Common myeloid progenitor, CD34-positive (primary cell): ENCODE measurements at regions not wholly inside any gene's neighbourhood (a gene's known extent, or its start where the extent isn't known, plus 50 kb on each side); places are given as distances from the start of the nearest gene placed in this dataset.

ENCODE experiments used
- CTCF ChIA-PET: fragments of 350-600 bp; sonication (Branson Sonifier 250); formaldehyde crosslinking; loops from one replicate; lab custom pipeline; 2021; ENCODE audit warnings: antibody characterized with exemption; lab: Charles Lee
- POLR2A ChIA-PET: fragments of 350-600 bp; sonication (Branson Sonifier 250); formaldehyde crosslinking; loops from one replicate; lab custom pipeline; 2021; ENCODE audit warnings: antibody characterized with exemption; lab: Charles Lee
- DNase-seq, 3 donors: peaks; one replicate each; pipeline versions ENCODE4 v3.0.0 to v3.0.0-alpha.2; 2013
- H3K27ac ChIP-seq, 2 experiments: 1 replicate in 1 of 2; 2 replicates in 1 of 2; pipeline ENCODE4 v1.7.0; 2013; ENCODE audit warnings: inconsistent platforms in 2 of 2, low read length in 2 of 2, mild to moderate bottlenecking in 2 of 2, low read depth in 1 of 2, moderate library complexity in 1 of 2; ENCODE audit not compliant: severe bottlenecking in 2 of 2, insufficient read depth in 1 of 2, poor library complexity in 1 of 2
- H3K27me3 ChIP-seq, 5 experiments: replicated peaks in 2 of 5; 1 replicate in 3 of 5; 2 replicates in 2 of 5; pipeline versions ENCODE4 v1.6.1 to v1.7.0; 2013; ENCODE audit warnings: low read length in 4 of 5, mild to moderate bottlenecking in 2 of 5, moderate library complexity in 2 of 5, inconsistent platforms in 1 of 5; ENCODE audit not compliant: insufficient read depth in 5 of 5, control insufficient read depth in 4 of 5
- H3K36me3 ChIP-seq, 4 experiments: 1 replicate in 2 of 4; 2 replicates in 2 of 4; pipeline versions ENCODE4 v1.6.1 to v1.7.0; 2013; ENCODE audit warnings: low read length in 3 of 4, control low read depth in 1 of 4, mild to moderate bottlenecking in 1 of 4; ENCODE audit not compliant: control insufficient read depth in 4 of 4, insufficient read depth in 4 of 4
- H3K4me1 ChIP-seq, 4 experiments: 1 replicate in 3 of 4; 2 replicates in 1 of 4; pipeline versions ENCODE4 v1.6.1 to v1.7.1; 2013; ENCODE audit warnings: low read length in 3 of 4, mild to moderate bottlenecking in 3 of 4, control low read depth in 1 of 4, inconsistent platforms in 1 of 4, moderate library complexity in 1 of 4; ENCODE audit not compliant: control insufficient read depth in 4 of 4, insufficient read depth in 4 of 4; ENCODE audit errors: control extremely low read depth in 1 of 4
- H3K4me3 ChIP-seq, 7 experiments: 1 replicate in 4 of 7; 2 replicates in 3 of 7; pipeline versions ENCODE4 v1.5.1 to v1.7.0; 2013; ENCODE audit warnings: mild to moderate bottlenecking in 7 of 7, low read length in 6 of 7, moderate library complexity in 6 of 7, inconsistent platforms in 2 of 7, low read depth in 2 of 7, control low read depth in 1 of 7; ENCODE audit not compliant: insufficient read depth in 4 of 7, control insufficient read depth in 1 of 7; ENCODE audit errors: extremely low read depth in 1 of 7
- H3K9me3 ChIP-seq, 5 experiments: 1 replicate in 4 of 5; 2 replicates in 1 of 5; pipeline versions ENCODE4 v1.6.1 to v1.7.1; 2013; ENCODE audit warnings: low read length in 4 of 5, mild to moderate bottlenecking in 2 of 5, inconsistent platforms in 1 of 5, low read depth in 1 of 5, moderate library complexity in 1 of 5; ENCODE audit not compliant: control insufficient read depth in 4 of 5, insufficient read depth in 2 of 5; ENCODE audit errors: control extremely low read depth in 1 of 5
- WGBS: methylation state at CpG from one replicate; pipeline ENCODE4 v1.1.5; 2013; ENCODE audit not compliant: insufficient coverage; 5-methylcytosine and 5-hydroxymethylcytosine counted together

DNA sequence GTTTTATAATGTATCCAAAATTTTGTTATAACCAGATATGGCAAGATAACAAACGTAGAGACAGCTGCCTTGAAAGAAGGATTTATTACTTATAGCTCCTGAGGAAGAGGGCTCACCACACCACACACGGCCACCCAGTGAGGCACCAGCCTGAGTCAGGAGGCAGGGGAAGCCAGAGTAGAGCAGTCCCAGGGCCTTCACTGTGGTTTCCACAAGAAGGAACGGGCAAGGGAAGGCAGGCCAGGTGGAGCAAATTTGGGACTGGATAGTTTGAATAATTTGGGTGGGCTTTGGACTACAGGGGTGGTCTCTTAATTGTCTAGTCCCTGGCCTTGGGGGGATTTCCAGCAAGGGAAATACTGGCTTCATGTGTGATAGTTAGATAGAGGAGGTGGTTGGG lies 72.5 kb downstream of the RRAGC start:
- Histone ChIP-seq H3K9me3 (peaks cover 0 to 3% (median under 1%) of the 10 kb centered on the region in 5 experiments), H3K27ac (no peak overlapping the region), H3K36me3 (no peaks in the 10 kb centered on the region), H3K4me3 (no peak overlapping the region), H3K27me3 (peaks cover 2 to 76% (median 24%) of the 10 kb centered on the region in 5 experiments), H3K4me1 (peaks cover 0 to 10% (median 0%) of the 10 kb centered on the region in 4 experiments)
- no peak for DNase-seq
- WGBS = 76% methylated on average over 3 of the region's 3 CpGs
- ChIA-PET CTCF (no interaction called here), POLR2A (no interaction called here)

DNA sequence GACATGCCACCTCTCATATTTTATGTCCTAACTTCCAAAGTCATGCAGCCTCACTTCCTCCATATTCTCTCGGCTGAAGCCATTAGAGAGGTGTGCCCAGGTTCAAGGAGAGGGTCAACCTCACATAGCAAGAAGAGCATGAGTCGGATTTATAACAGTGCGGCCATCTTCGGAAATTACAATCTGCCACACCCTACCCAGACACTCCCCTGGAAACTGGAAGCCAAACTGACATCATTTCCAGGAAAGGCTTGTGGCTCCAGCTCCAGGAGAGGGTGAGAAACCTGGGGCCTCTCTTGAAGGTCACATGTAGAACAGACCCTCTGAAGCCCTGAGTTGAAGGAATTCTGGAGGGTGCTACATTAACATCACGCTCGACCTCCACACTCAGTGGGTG lies 73.5 kb downstream of the RRAGC start:
- WGBS = 99% methylated on average over 6 of the region's 6 CpGs
- Histone ChIP-seq H3K4me1 (peaks cover 0 to 10% (median 0%) of the 10 kb centered on the region in 4 experiments), H3K9me3 (peaks cover 0 to 2% (median 0%) of the 10 kb centered on the region in 5 experiments), H3K4me3 (no peak overlapping the region), H3K36me3 (no peaks in the 10 kb centered on the region), H3K27me3 (peaks cover 3 to 81% (median 30%) of the 10 kb centered on the region in 5 experiments), H3K27ac (no peak overlapping the region)
- ChIA-PET CTCF (interaction anchor here (0.6 kb wide), 1 partner anchor 353 kb away, joined by 3 read pairs; no protein-coding TSS in a partner anchor), POLR2A (no interaction called here)
- no peak for DNase-seq

DNA sequence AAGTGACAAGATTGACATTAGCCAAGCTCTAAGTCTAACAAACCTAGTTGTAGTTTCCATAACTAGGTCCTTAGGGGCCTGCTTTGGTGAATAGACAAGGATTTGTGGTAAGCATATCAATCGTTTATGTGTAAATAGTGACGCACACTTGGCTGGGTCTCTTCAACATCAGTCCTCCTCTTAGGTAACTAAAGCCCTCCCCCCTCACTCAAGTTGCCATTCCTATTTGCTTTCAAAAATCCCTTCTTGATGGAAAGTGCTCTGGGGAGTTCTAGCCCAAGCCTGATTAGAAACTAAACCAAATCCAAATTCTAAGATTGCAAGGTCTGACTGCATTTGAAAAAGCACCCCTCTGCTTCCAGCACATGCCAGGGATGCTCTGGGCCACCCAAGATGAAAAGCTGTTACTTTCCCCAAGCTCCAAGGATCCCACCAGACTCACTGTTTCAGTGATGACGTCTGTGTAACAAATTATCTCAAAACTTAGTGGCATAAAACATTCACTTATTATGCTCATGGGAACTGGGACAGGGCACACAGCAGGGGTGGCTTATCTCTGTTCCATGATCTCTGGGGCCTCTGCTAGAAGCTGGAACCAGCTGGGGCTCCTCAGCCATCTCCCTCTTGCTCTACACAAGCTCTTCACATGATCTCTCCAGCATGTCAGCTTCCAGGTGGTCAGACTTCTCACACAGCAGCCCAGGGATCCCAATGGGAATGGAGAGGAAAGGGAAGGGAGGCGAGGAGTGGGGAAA lies 74.1 kb downstream of the RRAGC start:
- no peak for DNase-seq
- ChIA-PET CTCF (interaction anchor here (0.6 kb wide), 1 partner anchor 354 kb away, joined by 3 read pairs; no protein-coding TSS in a partner anchor), POLR2A (interaction anchor here (0.6 kb wide), 1 partner anchor 737 kb away, joined by 3 read pairs; no protein-coding TSS in a partner anchor)
- H3K4me1 ChIP-seq = peaks cover 0 to 10% (median 0%) of the 10 kb centered on the region in 4 experiments
- peaks cover 0 to 2% (median 0%) of the 10 kb centered on the region in 5 experiments for H3K9me3 ChIP-seq
- WGBS = 80% methylated on average over 1 of the region's 4 CpGs
- H3K27me3 ChIP-seq = peaks cover 3 to 85% (median 30%) of the 10 kb centered on the region in 5 experiments
- no peak overlapping the region for H3K4me3 ChIP-seq
- H3K27ac ChIP-seq = no peak overlapping the region
- H3K36me3 ChIP-seq = no peaks in the 10 kb centered on the region

DNA sequence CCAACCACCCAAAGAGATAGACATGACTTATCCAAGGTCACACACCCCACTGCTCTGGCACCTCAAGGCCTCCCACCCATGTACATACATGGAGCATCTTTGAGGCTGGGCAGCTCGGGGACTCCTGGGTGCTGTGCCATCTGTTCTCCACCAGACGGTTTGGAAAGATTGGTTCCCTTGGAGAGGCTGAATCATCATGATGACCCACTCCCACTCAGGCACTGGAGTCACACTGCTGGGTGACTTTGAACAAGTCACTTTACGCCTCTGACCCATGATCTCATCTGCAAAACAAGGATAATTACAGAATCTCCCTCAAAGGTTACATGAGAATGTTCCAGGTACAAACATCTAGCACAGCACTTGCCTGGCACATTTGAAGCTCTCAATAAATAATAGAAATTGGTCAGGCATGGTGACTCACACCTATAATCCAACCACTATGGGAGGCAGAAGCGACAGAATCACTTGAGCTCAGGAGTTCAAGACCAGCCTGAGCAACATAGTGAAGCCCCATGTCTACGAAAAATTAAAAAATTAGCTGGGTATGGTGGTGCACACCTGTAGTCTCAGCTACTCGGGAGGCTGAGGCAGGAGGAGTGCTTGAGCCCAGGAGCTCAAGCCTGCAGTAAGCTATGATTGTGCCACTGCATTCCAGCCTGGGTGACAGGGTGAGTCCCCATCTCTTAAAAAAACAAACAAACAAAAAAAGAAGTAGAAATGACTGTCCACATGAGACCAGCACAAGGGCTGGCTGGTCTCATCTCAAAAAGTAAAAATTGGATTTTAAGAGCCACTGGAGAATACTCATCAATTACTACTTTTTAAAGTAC lies 74.9 kb downstream of the RRAGC start:
- WGBS = 98% methylated on average over 6 of the region's 6 CpGs

DNA sequence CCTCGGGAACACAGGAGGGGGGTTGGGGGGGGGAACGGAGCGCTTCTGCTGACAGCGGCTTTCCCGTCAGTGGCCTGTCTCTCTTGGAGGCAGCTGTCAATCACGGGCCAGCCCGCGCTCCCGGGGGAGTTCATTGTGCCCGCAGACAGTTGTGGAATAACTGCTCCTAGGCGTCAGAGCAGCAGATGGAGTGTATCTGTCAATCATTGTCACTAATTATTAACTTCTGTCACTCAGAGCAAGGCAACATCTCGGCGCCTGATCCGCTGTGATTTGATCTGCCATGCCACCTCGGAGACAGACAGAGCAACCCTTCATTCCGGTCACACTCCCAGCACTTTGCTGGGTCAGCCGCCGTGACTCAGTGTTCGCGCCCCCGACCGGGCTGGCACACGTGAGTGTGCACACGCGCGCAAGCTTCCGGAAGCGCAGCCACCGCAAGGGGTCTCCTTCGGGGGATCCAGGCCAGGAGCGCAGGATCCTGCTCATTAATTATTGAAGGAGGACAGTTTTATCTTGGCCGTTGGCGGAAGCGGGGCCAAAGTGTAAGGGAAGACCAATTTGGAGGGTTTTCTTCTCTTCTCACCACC lies 75.8 kb downstream of the RRAGC start:
- peaks cover 0 to 6% (median 0%) of the 10 kb centered on the region in 4 experiments for H3K4me1 ChIP-seq
- CTCF ChIA-PET = no interaction called here
- peak in 1 of 3 donors; percentile 31 for DNase-seq
- H3K4me3 ChIP-seq = peak overlapping the region in 1 of 7 experiments; percentile 7
- no peak overlapping the region for H3K27ac ChIP-seq
- no peaks in the 10 kb centered on the region for H3K36me3 ChIP-seq
- 5% methylated on average over 31 of the region's 34 CpGs for whole genome bisulfite sequencing
- peaks cover 3 to 81% (median 28%) of the 10 kb centered on the region in 5 experiments for H3K27me3 ChIP-seq
- POLR2A ChIA-PET = no interaction called here
- no peaks in the 10 kb centered on the region for H3K9me3 ChIP-seq

More for the DNA sequence above, 74.9 kb downstream of the RRAGC start:
- Histone ChIP-seq H3K4me3 (no peak overlapping the region), H3K27ac (no peak overlapping the region), H3K27me3 (peaks cover 3 to 84% (median 30%) of the 10 kb centered on the region in 5 experiments), H3K9me3 (peaks cover 0 to 1% (median 0%) of the 10 kb centered on the region in 5 experiments), H3K4me1 (peaks cover 0 to 7% (median 0%) of the 10 kb centered on the region in 4 experiments), H3K36me3 (no peaks in the 10 kb centered on the region)
- ChIA-PET POLR2A (interaction anchor here (0.6 kb wide), 1 partner anchor 737 kb away, joined by 3 read pairs; no protein-coding TSS in a partner anchor), CTCF (no interaction called here)
- no peak for DNase-seq

DNA sequence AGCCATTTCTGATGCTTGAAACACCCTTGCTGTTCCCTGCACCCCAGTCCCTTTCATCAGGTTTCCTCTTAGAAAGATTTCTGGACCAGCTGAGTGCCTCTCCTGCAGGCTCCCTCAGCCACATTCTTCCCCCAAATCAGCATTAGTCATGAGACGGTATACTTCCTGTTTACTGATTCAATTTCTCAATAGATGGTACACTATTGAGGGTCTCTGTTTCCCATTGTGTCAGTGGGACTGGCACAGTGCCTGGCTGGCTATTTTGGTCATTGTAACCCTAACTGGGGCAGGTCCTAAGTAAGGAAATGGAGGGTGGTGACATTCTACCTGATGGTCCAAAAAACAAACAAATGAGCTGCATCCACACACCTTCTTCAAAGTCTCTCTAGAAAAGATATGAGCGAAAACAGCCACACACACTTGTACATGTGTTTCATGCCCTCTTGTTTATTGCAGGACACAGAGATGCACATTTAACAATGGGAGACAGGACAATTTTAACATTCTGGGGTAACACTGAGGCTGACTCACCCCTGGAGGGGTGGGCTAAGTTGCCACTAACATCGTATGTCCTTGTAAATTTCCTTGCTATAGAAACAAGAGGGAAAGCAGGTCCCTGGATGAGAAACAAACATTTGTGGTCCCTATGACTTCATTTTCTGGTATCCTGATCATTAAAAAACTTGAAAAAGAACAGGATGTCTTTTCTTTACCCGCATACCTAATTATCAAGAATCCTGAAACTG lies 77.5 kb downstream of the RRAGC start:
- Histone ChIP-seq H3K27ac (no peak overlapping the region), H3K4me3 (no peak overlapping the region), H3K9me3 (no peaks in the 10 kb centered on the region), H3K36me3 (no peaks in the 10 kb centered on the region), H3K4me1 (peaks cover 0 to 7% (median 0%) of the 10 kb centered on the region in 4 experiments), H3K27me3 (peaks cover 3 to 82% (median 26%) of the 10 kb centered on the region in 5 experiments)
- WGBS = 62% methylated on average over 3 of the region's 4 CpGs
- CTCF ChIA-PET = no interaction called here
- POLR2A ChIA-PET = no interaction called here
- no peak for DNase-seq
